ENCODE measurements at regions not wholly inside any gene's neighbourhood (a gene's known extent, or its start where the extent isn't known, plus 50 kb on each side); places are given as distances from the start of the nearest gene placed in this dataset.

DNA sequence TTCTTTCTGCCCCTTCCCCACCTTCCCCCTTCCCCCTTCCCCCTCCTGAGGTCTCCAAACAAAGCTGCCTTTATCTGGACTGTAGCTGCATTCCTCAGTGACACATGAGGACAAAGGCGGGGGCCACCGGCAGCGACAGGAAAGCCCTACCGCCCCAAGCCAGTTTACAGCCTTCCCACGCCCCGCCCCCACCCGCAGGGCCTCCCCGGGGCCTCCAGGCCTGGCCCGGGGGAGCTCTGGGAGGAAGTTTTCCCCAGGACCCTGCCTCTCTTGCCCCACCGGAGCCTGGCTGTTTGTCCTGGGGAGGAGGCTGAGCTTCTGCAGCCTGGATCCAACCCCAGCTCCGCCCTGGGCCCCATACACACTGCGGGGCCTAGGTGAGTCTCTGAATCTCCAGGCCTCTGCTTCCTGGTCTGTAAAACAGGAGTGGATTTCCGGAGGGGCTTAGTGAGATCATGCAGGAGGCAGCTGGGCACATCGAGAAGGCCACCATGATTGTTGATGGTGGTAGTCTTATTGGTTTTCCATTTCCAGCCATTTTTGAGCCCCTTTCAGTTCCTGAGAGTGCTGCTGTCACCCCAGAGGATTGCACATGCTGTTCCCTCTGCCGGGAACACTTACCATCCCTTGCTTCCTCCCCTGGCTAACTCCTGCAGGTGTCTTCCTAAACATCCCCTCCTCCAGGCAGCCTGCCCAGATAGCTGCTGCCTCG lies 130.7 kb downstream of the MN1 start:
- no peaks in the 10 kb centered on the region for H3K4me1 Mint-ChIP-seq (ENCODE audit: low read depth)
- H3K4me3 Mint-ChIP-seq: no peak overlapping the region
- H3K36me3 Mint-ChIP-seq (ENCODE audit: insufficient read depth in 2 of 2): peaks cover 0 to 2% of the 10 kb centered on the region in 2 donors
- no peak for ATAC-seq (replicated peaks in 1 of 2)
- DNase-seq: no peak
- H3K27ac Mint-ChIP-seq: no peak overlapping the region
- peaks cover 2 to 4% of the 10 kb centered on the region in 2 donors for H3K9me3 Mint-ChIP-seq
- peaks cover 32% of the 10 kb centered on the region for H3K27me3 Mint-ChIP-seq (ENCODE audit: low read depth)

DNA sequence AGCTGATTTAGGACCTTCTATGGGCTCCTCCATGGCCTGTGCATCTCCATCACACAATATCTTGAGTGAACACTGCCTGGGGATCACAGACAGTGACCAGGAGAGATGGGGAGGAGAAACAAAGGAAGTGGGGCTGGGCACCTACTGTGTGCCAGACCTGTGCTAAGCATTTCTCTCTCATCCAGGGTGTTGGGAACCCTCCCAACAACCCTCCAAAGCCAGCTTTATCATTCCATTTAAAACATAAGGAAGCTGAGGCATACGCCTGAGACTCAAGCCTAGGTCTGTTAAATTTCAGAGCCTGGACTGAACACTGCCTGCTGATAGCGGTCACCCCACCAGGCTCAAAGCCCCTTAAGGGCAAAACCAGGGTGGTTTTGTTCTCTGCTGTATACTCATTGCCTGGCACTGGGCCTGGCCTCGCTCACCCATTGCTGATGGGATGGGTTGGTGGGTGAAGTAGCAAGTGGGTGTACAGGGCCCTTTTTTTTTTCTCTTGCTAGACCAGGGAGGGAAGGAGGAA lies 130.1 kb downstream of the MN1 start:
- H3K9me3 Mint-ChIP-seq: peaks cover 2 to 4% of the 10 kb centered on the region in 2 donors
- no peak overlapping the region for H3K27ac Mint-ChIP-seq
- DNase-seq (no peak), ATAC-seq (replicated peaks in 1 of 2) (no peak)
- no peak overlapping the region for H3K4me3 Mint-ChIP-seq
- peaks cover 36% of the 10 kb centered on the region for H3K27me3 Mint-ChIP-seq (ENCODE audit: low read depth)
- peaks cover 0 to 2% of the 10 kb centered on the region in 2 donors for H3K36me3 Mint-ChIP-seq (ENCODE audit: insufficient read depth in 2 of 2)
- no peaks in the 10 kb centered on the region for H3K4me1 Mint-ChIP-seq (ENCODE audit: low read depth)

DNA sequence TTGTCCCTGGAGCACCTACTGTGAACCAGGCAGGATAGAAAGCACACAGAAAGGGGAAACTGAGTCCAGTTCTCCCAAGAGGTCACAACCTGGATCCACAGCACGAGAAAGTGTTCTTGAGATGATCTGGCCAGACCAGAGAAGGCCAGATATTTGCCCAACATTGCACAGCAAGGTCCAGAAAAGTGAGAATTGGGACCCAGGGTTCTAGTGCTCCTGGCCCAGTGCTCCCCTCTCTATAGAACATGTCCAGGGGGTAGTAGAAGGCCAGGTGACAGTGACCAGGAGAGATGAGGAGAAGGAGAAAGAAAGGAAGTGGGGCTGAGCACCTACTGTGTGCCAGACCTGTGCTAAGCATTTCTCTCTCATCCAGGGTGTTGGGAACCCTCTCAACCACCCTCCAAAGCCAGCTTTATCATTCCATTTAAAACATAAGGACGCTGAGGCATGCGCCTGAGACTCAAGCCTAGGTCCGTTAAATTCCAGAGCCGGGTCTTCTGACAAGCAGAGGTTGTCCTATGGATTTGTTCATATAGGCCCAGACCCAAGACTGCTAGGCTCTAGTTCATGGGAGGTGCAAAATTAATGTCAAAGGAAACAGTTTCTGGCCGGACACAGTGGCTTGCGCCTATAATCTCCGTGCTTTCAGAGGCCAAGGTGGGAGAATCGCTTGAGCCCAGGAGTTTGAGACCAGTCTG lies 128.7 kb downstream of the MN1 start:
- ATAC-seq (replicated peaks in 1 of 2) (no peak), DNase-seq (no peak)
- H3K9me3 Mint-ChIP-seq: no peaks in the 10 kb centered on the region
- H3K36me3 Mint-ChIP-seq (ENCODE audit: insufficient read depth in 2 of 2): no peaks in the 10 kb centered on the region
- peaks cover 31% of the 10 kb centered on the region for H3K27me3 Mint-ChIP-seq (ENCODE audit: low read depth)
- H3K4me1 Mint-ChIP-seq (ENCODE audit: low read depth): no peaks in the 10 kb centered on the region
- H3K4me3 Mint-ChIP-seq: no peak overlapping the region
- no peak overlapping the region for H3K27ac Mint-ChIP-seq

DNA sequence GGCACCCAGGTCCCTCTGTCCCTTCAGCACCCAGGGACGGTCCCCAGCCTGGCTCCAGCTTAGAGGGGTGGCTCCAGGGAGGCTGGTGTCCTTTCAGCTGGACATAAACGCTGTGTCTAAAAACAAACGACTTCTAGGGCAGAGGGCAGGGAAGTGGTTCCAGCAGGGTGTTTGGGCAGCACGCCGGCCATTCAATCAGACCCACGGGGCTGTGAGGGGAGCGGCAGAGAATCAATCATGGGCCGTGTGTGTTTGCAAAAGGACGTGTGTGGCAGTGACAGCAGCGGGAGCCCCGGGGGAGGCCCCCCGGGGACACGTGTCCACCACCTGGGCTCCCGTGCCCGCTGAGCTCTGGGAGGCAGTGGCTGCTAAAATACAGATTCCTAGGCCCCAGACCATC lies 127.7 kb downstream of the MN1 start:
- Mint-ChIP-seq H3K36me3 (ENCODE audit: insufficient read depth in 2 of 2) (no peaks in the 10 kb centered on the region), H3K9me3 (no peaks in the 10 kb centered on the region), H3K4me1 (ENCODE audit: low read depth) (no peaks in the 10 kb centered on the region), H3K4me3 (no peak overlapping the region), H3K27me3 (ENCODE audit: low read depth) (peaks cover 28% of the 10 kb centered on the region), H3K27ac (no peak overlapping the region)
- no peak for DNase-seq
- ATAC-seq (replicated peaks in 1 of 2): no peak

DNA sequence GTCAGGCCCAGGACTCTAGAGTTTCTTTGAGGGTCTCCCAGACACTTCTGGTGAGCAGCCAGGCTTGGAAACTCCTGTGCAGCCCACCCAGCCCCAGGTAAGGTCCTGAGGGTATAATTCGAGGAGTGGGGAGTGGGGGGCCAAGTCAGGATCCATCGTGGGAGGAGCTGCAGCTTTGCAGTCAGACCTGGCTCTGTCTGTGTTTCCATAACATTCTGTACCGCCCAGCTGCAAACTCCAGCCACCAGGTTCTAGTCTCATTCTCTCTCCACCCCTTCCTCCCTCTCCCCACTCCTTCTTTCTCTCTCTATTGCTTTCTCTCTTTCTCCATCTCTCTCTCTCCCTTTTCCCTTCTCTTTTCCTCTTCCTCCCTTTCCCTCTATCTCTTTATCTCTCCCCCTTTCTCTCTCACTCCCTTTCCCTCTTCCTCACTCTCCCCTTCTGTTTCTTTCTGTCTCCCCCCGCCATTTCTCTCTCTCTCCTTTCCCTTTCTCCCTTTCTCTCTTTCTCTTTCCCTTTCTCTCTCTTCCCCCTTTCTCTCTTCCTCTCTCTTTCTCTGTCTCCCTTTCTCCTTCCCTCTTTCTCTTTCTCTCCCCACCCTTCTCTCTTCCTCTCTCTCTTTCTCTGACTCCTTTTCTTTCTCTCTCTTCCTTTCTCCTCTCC lies 127.2 kb downstream of the MN1 start:
- no peaks in the 10 kb centered on the region for H3K9me3 Mint-ChIP-seq
- H3K4me3 Mint-ChIP-seq: no peak overlapping the region
- no peaks in the 10 kb centered on the region for H3K4me1 Mint-ChIP-seq (ENCODE audit: low read depth)
- no peaks in the 10 kb centered on the region for H3K36me3 Mint-ChIP-seq (ENCODE audit: insufficient read depth in 2 of 2)
- no peak for DNase-seq
- no peak overlapping the region for H3K27ac Mint-ChIP-seq
- ATAC-seq (replicated peaks in 1 of 2): no peak
- peaks cover 26% of the 10 kb centered on the region for H3K27me3 Mint-ChIP-seq (ENCODE audit: low read depth)

DNA sequence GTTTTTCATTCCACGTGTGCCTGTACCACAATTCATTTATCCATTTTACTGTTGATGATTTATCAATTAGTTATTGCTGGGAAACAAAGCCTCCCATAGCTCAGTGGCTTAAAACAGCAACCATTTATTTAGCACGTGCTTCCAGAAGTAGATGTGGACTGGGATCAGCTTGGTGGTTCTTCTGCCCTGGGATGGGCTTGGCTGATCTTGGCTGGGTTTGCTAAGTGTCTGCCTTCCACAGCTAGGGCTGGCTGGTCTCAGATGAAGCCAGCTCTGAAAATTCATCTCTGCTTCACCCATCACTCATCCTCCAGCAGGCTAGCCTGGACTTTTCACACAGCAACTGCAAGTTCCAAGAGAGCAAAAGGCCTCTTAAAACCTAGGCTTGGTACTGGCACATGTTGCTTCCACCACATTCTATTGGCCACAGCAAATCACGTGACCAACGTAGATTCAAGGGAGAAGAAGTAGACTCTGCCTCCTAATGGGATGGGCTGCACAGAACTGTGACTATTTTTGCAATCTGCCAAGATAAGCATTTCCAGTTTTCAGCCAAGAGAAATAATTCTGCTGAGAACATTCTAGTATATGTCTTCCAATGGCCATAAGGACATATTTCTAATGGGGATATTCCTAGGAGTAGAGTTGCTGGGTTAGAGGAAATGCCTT lies 124.9 kb downstream of the MN1 start:
- Mint-ChIP-seq H3K9me3 (no peaks in the 10 kb centered on the region), H3K36me3 (ENCODE audit: insufficient read depth in 2 of 2) (no peaks in the 10 kb centered on the region), H3K27me3 (ENCODE audit: low read depth) (peaks cover 24% of the 10 kb centered on the region), H3K4me3 (no peak overlapping the region), H3K27ac (no peak overlapping the region), H3K4me1 (ENCODE audit: low read depth) (no peaks in the 10 kb centered on the region)
- DNase-seq: no peak
- ATAC-seq (replicated peaks in 1 of 2): no peak

DNA sequence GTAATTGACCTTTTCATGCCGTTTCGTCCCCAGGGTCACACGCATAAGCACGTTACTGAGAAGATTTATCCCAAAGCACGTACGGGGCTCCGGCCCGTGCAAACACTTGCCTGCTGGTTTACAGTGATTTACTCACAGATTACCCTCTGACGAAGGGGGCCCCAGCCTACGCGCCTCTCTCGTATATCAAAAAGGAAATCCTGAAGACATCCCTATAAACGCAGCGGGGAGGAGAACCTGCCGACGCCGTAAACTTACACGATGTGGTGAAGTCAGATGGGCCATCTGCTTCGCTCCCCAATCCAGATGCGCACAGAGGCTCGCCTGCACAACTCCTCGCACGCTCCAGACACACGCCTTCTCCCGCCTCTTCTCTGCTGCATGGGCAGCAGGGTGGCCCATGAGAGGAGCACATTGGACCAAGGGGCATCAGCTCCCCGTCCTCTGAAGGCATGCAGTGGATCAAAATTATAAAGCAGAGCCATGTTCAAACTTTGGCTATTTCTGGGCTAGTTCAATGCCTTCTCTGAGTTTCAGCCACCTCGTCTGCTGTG lies 123.6 kb downstream of the MN1 start:
- DNase-seq (no peak), ATAC-seq (replicated peaks in 1 of 2) (no peak)
- Mint-ChIP-seq H3K4me1 (ENCODE audit: low read depth) (no peaks in the 10 kb centered on the region), H3K4me3 (no peak overlapping the region), H3K27ac (no peak overlapping the region), H3K9me3 (no peaks in the 10 kb centered on the region), H3K36me3 (ENCODE audit: insufficient read depth in 2 of 2) (no peaks in the 10 kb centered on the region), H3K27me3 (ENCODE audit: low read depth) (peaks cover 24% of the 10 kb centered on the region)

DNA sequence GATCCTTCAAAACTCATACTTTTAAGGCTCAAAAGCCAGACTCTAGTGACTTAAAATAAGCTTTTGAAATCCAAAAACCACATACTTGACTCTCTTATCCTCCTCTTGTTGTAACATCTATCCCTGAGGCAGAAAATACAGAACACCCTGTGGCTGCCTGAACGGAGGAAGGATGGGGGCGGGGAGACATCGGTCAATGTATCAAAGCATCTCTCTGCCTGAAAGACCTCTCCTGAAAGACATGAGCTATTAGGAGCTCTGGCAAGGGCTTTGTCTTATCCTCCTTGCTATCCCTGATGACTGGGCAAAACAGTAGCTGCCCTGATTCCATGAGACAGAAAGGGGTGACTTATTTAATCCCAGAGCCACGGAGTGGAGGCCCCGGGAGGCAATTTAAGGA lies 122.4 kb downstream of the MN1 start:
- Mint-ChIP-seq H3K27ac (no peak overlapping the region), H3K4me1 (ENCODE audit: low read depth) (no peaks in the 10 kb centered on the region), H3K4me3 (no peak overlapping the region), H3K9me3 (no peaks in the 10 kb centered on the region), H3K36me3 (ENCODE audit: insufficient read depth in 2 of 2) (no peaks in the 10 kb centered on the region), H3K27me3 (ENCODE audit: low read depth) (peaks cover 24% of the 10 kb centered on the region)
- DNase-seq (no peak), ATAC-seq (replicated peaks in 1 of 2) (no peak)

DNA sequence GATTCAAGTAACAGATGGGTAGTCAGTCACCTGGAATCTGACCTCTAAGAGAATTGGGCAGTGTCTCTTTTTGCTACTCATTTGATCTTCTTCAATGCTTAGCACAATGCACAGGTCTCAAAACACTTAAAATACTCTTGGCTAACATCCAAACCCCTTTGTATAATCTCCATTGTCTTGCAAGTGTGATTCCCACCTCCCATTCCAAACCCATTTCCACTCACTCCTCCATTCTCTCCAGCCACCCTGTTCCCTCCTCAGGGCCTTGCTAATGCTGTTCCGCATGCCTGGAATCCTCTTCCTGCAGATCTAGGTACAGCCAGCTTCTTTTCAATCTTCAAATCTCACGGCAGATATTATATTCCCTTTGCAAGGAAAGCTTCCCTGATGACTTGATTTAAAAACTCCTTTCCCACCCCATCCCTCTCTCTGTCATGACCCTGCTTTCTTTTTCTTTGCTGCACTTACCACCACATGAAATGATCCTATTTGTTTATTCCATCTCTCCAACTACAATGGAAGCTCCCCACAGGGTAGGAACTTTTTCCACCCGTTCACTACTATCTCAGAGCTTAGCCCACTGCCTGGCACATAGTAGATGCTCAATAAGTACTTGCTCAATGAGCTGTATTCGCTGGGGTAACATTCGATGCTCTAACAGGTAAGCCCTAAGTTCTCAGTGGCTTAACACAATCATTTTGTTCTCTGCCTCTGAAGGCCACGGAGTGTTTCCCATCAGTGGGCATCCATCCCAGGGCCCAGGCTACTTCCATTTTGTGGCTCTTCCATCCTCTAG lies 121.7 kb downstream of the MN1 start:
- no peak overlapping the region for H3K4me3 Mint-ChIP-seq
- H3K27ac Mint-ChIP-seq: no peak overlapping the region
- peaks cover 24% of the 10 kb centered on the region for H3K27me3 Mint-ChIP-seq (ENCODE audit: low read depth)
- H3K36me3 Mint-ChIP-seq (ENCODE audit: insufficient read depth in 2 of 2): no peaks in the 10 kb centered on the region
- DNase-seq: no peak
- ATAC-seq (replicated peaks in 1 of 2): no peak
- H3K9me3 Mint-ChIP-seq: no peaks in the 10 kb centered on the region
- no peaks in the 10 kb centered on the region for H3K4me1 Mint-ChIP-seq (ENCODE audit: low read depth)

DNA sequence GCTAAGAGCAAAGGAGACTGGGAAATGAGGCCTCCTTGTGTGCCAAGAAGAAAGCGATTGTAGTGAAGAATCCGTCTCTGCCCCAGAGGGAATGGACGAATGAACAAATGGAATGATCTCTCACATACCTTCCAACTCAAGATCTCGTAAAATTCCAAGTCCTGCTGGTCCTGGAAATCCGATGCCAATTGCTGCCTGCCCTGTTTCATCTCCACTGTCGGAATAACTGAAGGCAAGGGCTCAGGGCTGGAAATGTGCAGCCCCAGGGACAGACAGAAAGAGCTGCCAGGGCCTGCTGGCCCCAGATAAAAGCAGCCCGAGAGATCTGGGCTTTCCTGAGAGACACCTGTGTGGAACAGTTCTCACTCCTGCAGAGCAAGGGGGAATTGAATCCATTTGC lies 120.9 kb downstream of the MN1 start:
- no peak overlapping the region for H3K4me3 Mint-ChIP-seq
- peaks cover 23% of the 10 kb centered on the region for H3K27me3 Mint-ChIP-seq (ENCODE audit: low read depth)
- ATAC-seq (replicated peaks in 1 of 2): no peak
- H3K9me3 Mint-ChIP-seq: no peaks in the 10 kb centered on the region
- no peak overlapping the region for H3K27ac Mint-ChIP-seq
- no peaks in the 10 kb centered on the region for H3K4me1 Mint-ChIP-seq (ENCODE audit: low read depth)
- DNase-seq: no peak
- H3K36me3 Mint-ChIP-seq (ENCODE audit: insufficient read depth in 2 of 2): no peaks in the 10 kb centered on the region

DNA sequence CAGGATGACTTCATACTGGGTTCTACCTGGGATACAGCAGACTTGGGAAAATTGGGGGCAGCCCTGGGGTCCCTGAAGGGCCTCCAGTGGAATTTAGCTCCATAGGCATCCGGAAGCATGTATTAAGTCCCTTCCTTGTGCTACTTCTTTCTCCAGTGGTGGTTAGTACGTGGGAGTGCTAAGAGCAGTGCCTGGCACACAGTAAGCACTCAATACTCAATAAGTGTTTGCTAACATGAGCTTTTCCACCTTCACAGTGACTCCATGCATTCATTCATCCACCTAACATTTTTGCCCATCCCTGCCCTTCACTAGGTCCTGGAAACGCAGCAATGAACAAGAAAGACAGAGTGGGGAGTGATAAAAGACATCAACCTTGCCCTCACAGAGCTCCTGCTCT lies 120.5 kb downstream of the MN1 start:
- Mint-ChIP-seq H3K36me3 (ENCODE audit: insufficient read depth in 2 of 2) (no peaks in the 10 kb centered on the region), H3K4me3 (no peak overlapping the region), H3K27me3 (ENCODE audit: low read depth) (peaks cover 19% of the 10 kb centered on the region), H3K4me1 (ENCODE audit: low read depth) (no peaks in the 10 kb centered on the region), H3K9me3 (no peaks in the 10 kb centered on the region), H3K27ac (no peak overlapping the region)
- no peak for DNase-seq
- no peak for ATAC-seq (replicated peaks in 1 of 2)

DNA sequence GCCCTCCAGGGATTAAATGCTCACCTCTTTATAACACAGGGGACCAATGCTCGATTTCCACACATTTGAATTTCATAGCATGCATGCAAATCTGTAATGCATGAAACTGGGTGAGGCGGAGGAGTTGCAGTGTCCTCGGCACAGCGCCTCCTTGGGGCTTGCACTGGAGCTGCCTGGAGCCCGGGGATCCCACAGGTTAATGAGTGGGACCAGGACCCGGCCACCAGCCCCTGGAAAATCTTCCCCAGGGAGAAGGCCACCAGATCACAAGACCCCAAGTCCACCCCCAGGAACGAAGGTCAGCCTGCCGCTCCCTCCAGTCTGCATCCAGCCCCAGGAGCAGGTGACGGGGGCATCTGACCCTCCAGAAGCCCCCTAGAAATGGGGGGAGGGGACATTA lies 119.1 kb downstream of the MN1 start:
- peaks cover 14% of the 10 kb centered on the region for H3K27me3 Mint-ChIP-seq (ENCODE audit: low read depth)
- ATAC-seq (replicated peaks in 1 of 2) (no peak), DNase-seq (no peak)
- H3K4me3 Mint-ChIP-seq: no peak overlapping the region
- H3K4me1 Mint-ChIP-seq (ENCODE audit: low read depth): no peaks in the 10 kb centered on the region
- no peak overlapping the region for H3K27ac Mint-ChIP-seq
- H3K9me3 Mint-ChIP-seq: no peaks in the 10 kb centered on the region
- H3K36me3 Mint-ChIP-seq (ENCODE audit: insufficient read depth in 2 of 2): no peaks in the 10 kb centered on the region
